HS-5 (cell line): ENCODE measurements at regions not wholly inside any gene's neighbourhood (a gene's known extent, or its start where the extent isn't known, plus 50 kb on each side); places are given as distances from the start of the nearest gene placed in this dataset.
"Not testable (repeated sequence)": the region's sequence is repeated elsewhere in the genome, so short reads cannot be mapped to it uniquely, and the experiment has no call there.

Experiments
- DNase-seq: peaks from one replicate; pipeline ENCODE4 v3.0.0-alpha.2; 2012; ENCODE audit warnings: low read depth

GRCh38 chr2:118387509-118387908 lies 299.2 kb downstream of the INSIG2 start:
- DNase-seq, result peak; percentile 76

GRCh38 chr2:118386641-118387302 lies 298.5 kb downstream of the INSIG2 start:
- peak; percentile 89 for DNase-seq

GRCh38 chr2:118380915-118381653 lies 292.8 kb downstream of the INSIG2 start:
- no peak for DNase-seq

GRCh38 chr2:118375907-118376485 lies 287.7 kb downstream of the INSIG2 start:
- no peak for DNase-seq

DNA sequence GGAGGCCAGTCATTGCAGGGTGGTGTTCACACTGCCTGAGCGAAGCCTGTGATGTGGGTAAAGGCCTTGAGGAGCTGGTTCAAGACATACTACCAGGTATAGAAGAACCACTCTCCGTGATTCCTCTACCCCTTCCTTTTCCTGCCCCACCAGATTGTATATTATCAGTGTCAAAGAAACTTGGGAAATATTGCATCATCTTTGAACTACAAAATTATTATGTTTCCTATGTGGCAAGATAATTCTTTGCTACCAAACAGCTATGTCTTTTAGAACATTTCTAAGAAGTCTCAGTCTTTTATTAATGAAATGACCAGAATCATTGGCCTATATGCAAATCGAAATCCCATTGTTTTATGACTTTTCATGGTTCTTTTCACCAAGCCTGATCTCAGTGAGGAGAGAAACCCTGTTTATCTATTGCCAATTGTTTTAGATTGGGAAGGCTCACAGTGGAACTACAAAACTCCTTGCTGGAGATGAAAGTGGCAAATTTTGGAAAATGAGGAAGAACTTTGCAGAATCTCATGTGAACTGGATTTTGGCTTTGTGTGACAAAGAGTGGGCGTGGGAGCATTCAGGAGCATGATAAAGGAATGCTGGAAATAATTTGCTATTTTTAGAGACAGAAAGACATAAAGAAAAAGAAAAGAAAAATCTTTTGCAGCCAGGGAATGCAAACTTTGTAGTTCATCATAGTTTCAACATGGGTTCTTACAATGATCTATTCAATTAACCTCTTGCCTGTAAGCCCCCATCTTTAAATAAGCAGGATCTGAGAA lies 286.9 kb downstream of the INSIG2 start:
- no peak for DNase-seq

GRCh38 chr2:118372886-118373830 lies 284.9 kb downstream of the INSIG2 start:
- DNase-seq, result no peak

- peak; percentile 45 for DNase-seq
Observed at GRCh38 chr2:118371515-118371914, 283.2 kb downstream of the INSIG2 start.

GRCh38 chr2:118369521-118369920 lies 281.2 kb downstream of the INSIG2 start:
- not testable (repeated sequence) for DNase-seq

DNA sequence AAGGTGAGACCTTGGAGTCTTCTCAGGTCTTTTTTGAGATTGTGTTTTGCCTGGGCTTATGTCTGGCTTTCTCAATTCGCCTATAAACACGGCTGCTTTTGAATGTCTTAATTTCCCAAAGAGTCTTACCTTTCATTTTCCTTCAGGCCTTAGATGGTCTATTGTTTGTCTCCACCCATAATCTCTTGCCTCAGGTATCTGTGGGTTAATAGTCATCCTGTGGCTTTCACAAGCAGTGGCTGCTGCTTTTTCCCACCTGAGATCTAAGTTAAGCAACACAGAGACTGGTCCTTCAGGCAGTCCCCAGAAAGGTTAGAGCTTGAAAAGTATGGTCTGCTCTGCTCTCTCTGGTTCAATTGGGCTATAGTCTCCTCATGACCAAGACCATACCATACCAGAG lies 275.3 kb downstream of the INSIG2 start:
- DNase-seq, result no peak

GRCh38 chr2:118356051-118356450 lies 267.8 kb downstream of the INSIG2 start:
- DNase-seq, result no peak

- peak; percentile 9 for DNase-seq
Observed at GRCh38 chr2:118351796-118352195, 263.5 kb downstream of the INSIG2 start.

GRCh38 chr2:118350621-118351020 lies 262.4 kb downstream of the INSIG2 start:
- no peak for DNase-seq

- no peak for DNase-seq
Observed at GRCh38 chr2:118349365-118349764, 261.1 kb downstream of the INSIG2 start.

- DNase-seq, result no peak
Observed at GRCh38 chr2:118348380-118349034, 260.2 kb downstream of the INSIG2 start.

DNA sequence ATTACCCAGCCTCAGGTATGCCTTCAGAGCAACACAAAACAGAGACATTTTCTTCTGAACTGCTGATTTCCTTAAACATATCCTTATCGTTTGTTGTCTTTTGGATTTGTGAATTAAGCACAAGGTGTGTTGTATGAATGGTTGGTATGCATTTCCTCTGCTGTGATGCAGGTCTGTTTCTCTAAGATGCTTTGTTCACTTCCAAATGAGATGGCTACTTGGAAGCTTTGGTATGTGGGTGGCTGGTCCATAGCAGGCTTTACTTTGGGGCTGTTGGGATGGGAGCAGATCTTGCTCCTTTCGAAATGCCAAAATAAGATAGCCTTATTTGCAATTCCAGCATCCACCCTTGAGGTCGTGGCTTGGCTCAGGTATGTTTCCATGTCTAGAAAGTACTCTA lies 257.2 kb downstream of the INSIG2 start:
- no peak for DNase-seq

- no peak for DNase-seq
Observed at GRCh38 chr2:118340103-118340502, 251.8 kb downstream of the INSIG2 start.

GRCh38 chr2:118339386-118339785 lies 251.1 kb downstream of the INSIG2 start:
- no peak for DNase-seq

DNA sequence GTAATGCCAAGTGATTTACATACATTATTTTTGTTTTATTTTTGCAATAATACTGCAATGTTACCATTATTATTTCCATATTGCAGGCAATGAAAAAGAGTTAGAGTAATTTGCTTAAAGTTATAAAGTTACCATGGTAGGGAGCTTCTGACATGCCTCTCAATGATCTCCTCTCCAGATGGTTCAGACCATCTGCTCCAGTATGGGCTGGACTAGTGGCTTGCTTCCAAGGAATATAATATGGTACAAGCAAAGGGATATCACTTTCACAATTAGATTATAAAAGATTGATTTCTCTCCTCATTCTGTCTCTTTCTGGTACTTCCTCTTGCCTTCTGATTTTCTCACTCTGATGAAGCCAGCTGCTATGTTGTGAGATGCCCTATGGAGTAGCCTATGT lies 245.4 kb downstream of the INSIG2 start:
- no peak for DNase-seq

DNA sequence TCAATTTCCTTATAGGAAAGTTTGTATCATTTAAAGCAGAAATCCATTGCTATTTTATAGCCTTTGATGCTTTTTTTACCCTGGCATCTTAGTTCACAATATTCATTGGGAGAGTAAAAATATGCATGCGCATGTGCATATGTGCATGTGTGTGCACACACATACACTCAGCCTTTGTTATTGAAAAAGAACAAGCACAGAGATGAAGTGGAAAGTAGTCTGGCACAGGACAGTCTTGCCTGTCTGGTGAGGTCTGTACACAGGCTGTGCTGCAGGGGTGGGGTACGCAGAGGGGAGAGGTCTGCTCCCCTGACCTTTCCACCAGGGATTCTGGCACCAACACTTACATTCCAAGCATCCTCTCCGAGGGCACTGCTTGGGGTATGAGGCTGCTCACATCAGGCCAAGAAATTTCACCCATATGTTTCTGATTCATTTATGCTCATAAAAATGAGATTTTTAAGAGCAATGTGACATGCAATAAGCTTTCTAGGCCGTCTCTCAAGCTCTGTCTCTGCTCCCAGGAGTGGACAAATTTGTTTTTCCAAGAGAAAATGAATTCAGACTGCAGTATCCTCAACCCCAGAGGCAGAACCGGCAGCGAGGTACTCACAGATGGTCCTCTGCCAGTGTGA lies 237.2 kb downstream of the INSIG2 start:
- no peak for DNase-seq

DNA sequence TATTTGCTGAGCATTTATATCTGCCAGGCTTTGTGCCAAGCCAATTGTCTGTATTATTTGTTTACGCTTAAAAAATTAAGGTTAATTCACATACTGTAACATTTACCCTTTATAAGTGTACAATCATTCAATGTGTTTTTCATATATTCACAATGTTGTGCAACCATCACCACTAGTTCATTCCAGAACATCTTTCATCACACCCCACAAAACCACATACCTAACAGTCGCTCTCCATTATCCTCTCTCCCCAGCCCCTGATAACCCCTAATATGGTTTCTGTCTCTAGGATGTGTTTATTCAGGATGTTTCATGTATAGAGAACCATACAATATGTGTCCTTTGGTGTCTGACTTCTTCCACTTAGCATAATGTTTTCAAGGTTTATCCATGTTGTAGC lies 234.1 kb downstream of the INSIG2 start:
- no peak for DNase-seq
